ENCODE measurements at regions not wholly inside any gene's neighbourhood (a gene's known extent, or its start where the extent isn't known, plus 50 kb on each side); places are given as distances from the start of the nearest gene placed in this dataset.
"Not testable (repeated sequence)": the region's sequence is repeated elsewhere in the genome, so short reads cannot be mapped to it uniquely, and the experiment has no call there.

GRCh38 chr6:134546962-134547645 lies 229.2 kb upstream of the SGK1 start:
- no peak for DNase-seq

DNA sequence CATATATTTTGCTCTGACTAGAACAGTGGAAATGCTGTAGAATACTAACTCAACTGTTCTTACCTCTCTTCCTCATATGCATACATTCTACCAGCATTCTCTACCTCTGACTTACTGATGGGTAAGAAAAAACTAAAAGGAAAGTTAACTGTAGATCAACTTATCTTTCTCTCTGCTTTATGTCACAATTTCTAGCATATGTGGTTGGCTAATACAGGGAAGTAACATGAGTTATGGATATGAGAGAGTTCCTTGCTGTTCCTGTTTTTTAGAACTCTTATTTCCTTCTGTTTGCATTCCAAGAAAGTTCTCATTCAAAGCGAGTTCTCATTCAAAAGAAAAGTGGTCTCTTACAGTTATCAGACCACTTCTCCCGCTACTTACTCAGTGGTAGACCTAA lies 226.8 kb upstream of the SGK1 start:
- no peak for DNase-seq

GRCh38 chr6:134543128-134543527 lies 225.2 kb upstream of the SGK1 start:
- DNase-seq = no peak

GRCh38 chr6:134541001-134541400 lies 223.1 kb upstream of the SGK1 start:
- no peak for DNase-seq

- DNase-seq = no peak
These were observed 222.0 kb upstream of the SGK1 start for GRCh38 chr6:134539865-134540323.

DNA sequence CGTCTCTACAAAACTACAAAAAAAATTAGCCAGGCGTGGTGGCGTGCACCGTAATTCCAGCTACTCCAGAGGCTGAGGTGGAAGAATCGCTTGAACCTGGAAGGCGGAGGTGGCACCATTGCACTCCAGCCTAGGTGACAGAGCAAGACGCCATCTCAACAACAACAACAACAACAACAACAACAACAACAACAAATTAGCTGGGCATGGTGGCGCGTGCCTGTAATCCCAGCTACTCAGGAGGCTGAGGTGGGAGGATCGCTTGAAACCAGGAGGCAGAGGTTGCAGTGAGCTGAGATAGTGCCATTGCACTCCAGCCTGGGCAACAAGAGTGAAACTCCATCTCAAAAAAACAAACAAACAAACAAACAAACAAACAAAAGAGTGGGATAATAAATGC lies 219.9 kb upstream of the SGK1 start:
- DNase-seq = not testable (repeated sequence)

DNA sequence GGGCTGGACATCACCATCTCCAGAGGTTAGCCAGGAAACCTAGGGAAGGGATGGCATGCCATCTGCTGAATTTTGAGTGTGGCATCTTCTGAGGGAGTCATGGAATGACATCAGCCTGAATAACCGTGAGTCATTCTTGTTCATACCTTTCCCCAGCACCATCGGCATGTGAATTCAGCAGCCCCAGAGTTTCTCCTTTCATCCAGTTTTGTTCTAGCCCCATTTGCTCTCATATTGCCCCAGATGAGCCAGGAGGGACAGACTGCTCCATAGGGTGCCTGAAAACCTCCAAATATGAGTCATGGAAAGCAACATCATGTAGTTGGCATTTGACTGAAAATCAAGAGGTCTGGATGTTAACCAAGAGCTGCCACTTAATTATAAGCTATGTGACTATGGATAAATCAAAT lies 219.2 kb upstream of the SGK1 start:
- peak; percentile 95 for DNase-seq

- no peak for DNase-seq
These were observed 217.9 kb upstream of the SGK1 start for GRCh38 chr6:134535831-134536230.

GRCh38 chr6:134534708-134535149 lies 216.8 kb upstream of the SGK1 start:
- DNase-seq = peak; percentile 32

DNA sequence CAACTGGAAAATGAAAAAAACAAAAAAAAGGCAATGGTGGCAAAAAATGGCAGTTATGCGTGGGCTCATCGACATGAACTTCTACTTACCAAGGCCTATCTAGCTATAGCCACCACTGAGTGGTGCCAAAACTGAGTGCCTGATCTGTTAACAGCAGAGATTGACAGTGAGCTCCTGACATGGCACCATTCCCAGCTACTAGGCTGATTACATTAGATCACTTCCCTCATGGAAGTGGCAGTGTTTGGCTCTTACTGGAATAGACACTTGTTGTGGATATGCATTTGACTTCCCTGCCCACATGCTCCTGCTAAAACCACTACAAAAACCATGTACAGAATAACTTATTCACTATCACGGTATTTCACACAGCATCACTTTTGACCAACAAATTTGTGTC lies 216.1 kb upstream of the SGK1 start:
- no peak for DNase-seq

DNA sequence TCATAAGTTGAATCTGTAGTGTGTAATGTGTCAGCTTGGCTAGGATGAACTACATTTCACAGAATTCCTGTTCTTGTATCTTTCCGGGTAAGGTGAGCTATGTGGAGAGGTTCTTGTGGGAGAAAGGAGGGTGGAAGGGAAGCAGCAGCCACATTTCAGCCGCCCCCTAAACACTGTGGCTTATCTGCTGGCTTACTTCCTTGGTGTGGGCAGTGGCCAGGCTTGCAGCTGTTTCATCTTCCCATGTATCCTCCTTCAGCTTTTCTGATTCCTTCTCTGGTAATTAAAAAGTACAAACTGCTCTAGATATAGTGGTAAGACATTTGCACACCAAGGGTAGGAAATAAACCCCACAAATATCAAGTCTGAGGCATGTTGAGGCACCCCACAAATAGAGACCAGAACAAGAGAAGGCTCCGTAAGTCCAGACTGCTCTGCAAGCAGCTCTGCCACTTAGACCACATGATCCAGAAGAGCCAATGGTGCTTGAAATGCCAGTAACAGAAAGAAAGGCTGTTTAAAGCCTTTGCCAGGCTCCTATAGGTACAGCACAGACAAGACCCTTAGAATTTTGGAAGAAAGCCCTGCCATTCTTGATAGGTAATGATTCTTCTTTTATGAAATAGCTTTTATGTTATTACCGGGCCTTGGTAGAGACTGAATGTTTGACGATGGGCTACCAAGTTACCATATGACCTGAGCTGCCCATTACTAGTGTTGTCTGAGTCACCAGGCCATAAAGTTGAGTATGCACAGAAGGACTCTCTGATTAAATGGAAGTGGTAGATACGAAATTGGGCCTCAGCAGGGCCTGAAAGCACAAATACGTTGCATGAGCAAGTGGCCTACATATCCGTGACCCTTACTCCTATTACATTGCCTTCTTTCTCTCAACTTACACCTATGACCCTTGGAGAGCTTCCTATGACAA lies 215.0 kb upstream of the SGK1 start:
- DNase-seq = no peak

- no peak for DNase-seq
These were observed 213.7 kb upstream of the SGK1 start for GRCh38 chr6:134531611-134532010.

DNA sequence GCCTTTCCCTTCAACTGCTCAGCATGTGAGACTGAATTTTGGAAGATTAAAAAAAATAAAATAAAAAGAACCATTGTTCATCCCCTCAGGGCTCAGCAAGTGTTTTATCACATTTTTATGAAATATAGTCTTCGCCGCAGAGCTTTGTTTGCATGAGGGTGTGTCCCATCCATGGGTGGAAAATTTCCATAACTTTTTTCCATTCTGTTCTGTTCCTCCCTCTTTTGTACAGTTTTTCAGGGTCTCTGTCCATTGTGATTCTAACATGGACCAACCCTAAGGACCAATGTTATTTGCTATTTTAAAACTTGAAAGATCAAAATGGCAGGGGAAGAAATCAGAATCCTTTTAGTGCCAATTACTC lies 213.3 kb upstream of the SGK1 start:
- DNase-seq = no peak

- DNase-seq = peak; percentile 64
These were observed 212.0 kb upstream of the SGK1 start for GRCh38 chr6:134529921-134530320.

DNA sequence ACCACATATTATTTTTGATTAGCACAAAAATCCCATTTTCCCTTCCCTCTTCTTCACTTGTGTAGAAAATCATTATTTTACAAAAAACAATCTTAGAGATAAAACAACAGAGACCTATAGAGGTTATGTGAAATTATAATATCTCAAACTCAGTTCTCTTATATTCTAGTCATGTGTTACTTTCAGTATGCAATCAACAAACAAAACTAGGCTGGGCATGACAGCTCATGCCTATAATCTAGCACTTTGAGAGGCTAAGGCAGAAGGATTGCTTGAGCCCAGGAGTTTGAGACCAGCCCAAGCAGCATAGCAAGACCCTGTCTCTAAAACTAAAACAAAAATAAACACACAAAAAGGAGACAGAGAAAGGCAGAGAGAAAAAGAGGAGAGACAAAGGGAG lies 211.4 kb upstream of the SGK1 start:
- DNase-seq = no peak

DNA sequence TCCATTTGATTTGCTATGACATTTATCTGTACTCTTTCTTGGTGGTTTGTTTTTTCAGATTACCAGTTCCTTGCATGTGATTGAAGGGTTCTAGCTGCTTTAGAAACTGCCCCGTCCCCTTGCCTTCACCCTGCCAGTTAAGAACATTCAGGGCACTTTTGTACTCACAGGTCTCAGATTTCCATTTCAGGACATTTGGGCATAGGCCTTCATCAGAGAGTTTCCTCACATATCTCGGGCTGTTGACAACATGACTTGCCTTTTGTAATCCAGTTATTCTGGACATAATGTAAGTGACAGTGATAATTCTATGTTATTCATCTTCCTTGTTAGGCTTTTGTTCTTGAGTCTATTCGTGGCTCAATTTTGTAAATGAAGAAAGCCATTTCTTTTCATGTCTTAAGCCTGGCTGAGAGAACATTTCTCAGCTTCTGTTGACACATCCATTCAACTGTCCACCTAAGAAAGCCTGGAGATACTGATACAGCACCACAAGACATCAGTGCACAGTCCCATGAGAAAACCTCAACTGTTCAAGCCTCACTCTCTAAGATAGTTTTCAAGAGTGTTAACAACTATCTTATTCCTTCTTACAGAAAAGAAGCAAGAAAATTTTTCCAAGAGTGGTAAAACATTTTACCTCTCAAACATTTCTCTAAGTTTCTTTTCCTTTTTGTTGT lies 209.3 kb upstream of the SGK1 start:
- DNase-seq = no peak

DNA sequence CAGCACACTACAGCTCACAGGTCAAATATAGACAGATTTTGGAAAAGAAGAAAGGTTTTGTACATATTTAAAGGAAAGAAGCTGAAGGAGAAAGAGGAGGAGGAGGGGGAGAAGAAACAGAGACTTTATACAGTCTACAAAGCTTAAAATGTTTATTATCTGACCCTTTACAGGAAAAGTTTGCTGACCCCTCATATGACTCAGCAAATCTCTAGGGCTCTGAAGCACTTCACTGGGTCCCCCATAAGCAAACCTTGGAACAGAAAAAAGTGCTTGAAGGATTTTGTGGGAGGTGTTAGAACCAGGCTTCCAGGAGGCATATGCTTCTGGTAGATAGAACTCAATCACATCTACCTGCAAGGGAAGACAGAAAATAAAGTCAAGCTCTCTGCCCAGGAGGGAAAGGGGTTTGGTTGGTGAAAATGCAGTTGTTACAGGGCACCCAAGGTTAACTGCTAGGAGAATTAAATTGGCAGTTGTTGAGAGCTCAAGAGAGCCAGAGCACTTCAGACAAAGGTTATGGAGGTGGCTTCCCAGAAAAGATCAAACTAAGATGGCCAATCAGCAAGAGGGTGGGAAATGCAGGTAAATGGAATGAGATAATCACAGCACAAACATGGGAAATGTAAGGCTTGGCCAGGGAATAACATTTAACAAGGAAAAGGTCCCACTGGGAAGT lies 207.4 kb upstream of the SGK1 start:
- DNase-seq = no peak

GRCh38 chr6:134523903-134524650 lies 206.2 kb upstream of the SGK1 start:
- DNase-seq = no peak

GRCh38 chr6:134523051-134523450 lies 205.1 kb upstream of the SGK1 start:
- DNase-seq = no peak

DNA sequence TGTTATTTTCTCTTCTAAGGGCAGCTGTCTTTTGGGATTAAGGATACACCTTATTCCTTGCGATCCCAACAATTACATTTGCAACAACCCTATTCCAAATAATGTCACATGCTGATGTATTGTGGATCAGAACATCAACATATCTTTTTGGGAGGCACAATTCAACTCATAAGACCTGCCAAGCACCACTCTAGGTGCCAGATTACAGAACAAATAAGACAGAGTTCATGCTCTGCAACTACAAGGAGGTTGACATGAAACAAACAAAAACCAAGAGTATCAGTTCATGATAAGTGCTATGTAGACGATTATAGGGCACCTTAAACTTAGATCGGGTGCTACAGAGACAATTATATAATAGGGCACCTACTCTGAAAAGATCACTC lies 203.2 kb upstream of the SGK1 start:
- no peak for DNase-seq

DNA sequence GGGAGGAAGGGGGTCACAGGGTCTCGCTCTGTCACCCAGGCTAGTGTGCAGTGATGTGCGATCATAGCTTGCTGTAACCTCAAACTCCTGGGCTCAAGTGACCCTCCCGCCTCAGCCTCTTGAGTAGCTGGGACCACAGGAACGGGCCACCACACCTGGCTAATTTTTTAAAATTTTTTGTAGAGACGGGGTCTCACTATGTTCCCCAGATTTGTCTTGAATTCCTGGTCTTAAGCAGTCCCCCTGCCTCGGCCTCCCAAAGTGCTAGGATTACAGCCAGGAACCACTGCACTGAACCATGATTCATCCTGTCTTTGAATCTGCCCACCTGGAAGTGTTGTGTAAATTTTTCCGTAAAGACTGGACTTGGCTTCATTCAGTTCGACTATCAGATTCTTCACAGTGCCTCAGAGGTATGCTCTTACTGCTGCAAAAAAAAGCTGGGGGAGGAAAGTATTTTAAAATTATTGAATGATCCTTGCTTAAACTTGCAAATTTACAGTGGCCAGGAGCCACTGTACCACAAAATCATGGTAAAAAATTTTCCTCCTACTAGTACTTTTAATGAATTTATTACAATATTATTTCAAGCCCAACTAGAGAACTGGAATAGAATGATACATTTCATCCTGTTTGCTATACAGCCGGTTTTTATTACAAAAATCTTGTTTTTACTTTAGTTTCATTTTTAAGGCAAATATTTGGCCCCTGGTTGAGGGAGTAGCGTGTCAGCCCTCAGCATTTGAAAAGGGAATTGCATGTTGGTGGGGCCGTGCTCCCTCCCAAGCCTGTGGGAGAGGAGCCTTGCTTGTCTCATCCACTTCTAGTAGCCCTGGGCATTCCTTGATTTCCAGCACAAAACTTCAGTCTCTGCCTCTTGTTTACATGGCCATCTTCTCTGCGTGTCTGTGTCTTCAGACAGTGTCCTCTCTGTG lies 202.5 kb upstream of the SGK1 start:
- DNase-seq = peak; percentile 9
